GM19463 (cell line): ENCODE measurements at regions not wholly inside any gene's neighbourhood (a gene's known extent, or its start where the extent isn't known, plus 50 kb on each side); places are given as distances from the start of the nearest gene placed in this dataset.

Experiments used
- ATAC-seq: cut with Tn5 transposase; IDR thresholded peaks from one replicate; pipeline ENCODE4 v1.9.1; 2021; ENCODE audit warnings: mild to moderate bottlenecking, moderate library complexity; ENCODE audit not compliant: unreplicated experiment

GRCh38 chr13:100941377-100942368, 267.1 kb upstream of the TMTC4 start:
- ATAC-seq: no peak

GRCh38 chr13:100940658-100941057, 266.1 kb upstream of the TMTC4 start:
- ATAC-seq: no peak

- no peak for ATAC-seq
These were observed 259.2 kb upstream of the TMTC4 start for GRCh38 chr13:100933841-100934240.

GRCh38 chr13:100922599-100922998, 248.0 kb upstream of the TMTC4 start:
- no peak for ATAC-seq

- no peak for ATAC-seq
These were observed 246.5 kb upstream of the TMTC4 start for GRCh38 chr13:100921139-100921538.

GRCh38 chr13:100917011-100917410, 242.4 kb upstream of the TMTC4 start:
- no peak for ATAC-seq

- ATAC-seq: no peak
These were observed 238.5 kb upstream of the TMTC4 start for GRCh38 chr13:100913143-100913542.

GRCh38 chr13:100904293-100904976, 229.8 kb upstream of the TMTC4 start:
- no peak for ATAC-seq

GRCh38 chr13:100899720-100900316, 225.2 kb upstream of the TMTC4 start:
- ATAC-seq: no peak

- ATAC-seq: no peak
These were observed 223.8 kb upstream of the TMTC4 start for GRCh38 chr13:100898431-100898830.

- ATAC-seq: no peak
These were observed 221.1 kb upstream of the TMTC4 start for GRCh38 chr13:100895651-100896050.

GRCh38 chr13:100892981-100893380, 218.4 kb upstream of the TMTC4 start:
- ATAC-seq: no peak

GRCh38 chr13:100890645-100891044, 216.1 kb upstream of the TMTC4 start:
- no peak for ATAC-seq

- ATAC-seq: no peak
These were observed 213.1 kb upstream of the TMTC4 start for GRCh38 chr13:100887729-100888151.

- ATAC-seq: no peak
These were observed 208.9 kb upstream of the TMTC4 start for GRCh38 chr13:100883453-100883852.

- no peak for ATAC-seq
These were observed 206.8 kb upstream of the TMTC4 start for GRCh38 chr13:100881291-100881864.

GRCh38 chr13:100880166-100880565, 205.6 kb upstream of the TMTC4 start:
- ATAC-seq: no peak

- no peak for ATAC-seq
These were observed 204.7 kb upstream of the TMTC4 start for GRCh38 chr13:100879255-100879654.

- ATAC-seq: no peak
These were observed 201.4 kb upstream of the TMTC4 start for GRCh38 chr13:100876044-100876403.

- peak; percentile 76 for ATAC-seq
These were observed 200.9 kb upstream of the TMTC4 start for GRCh38 chr13:100875392-100876043.

GRCh38 chr13:100872761-100873160, 198.2 kb upstream of the TMTC4 start:
- no peak for ATAC-seq
